PC-3 (cell line): ENCODE measurements at regions not wholly inside any gene's neighbourhood (a gene's known extent, or its start where the extent isn't known, plus 50 kb on each side); places are given as distances from the start of the nearest gene placed in this dataset.
"Not testable (repeated sequence)": the region's sequence is repeated elsewhere in the genome, so short reads cannot be mapped to it uniquely, and the experiment has no call there.

ENCODE experiments used
- EZH2 ChIP-seq: fragments of 300-600 bp; sonication (generic); IDR thresholded peaks from one replicate; pipeline ENCODE4 v1.6.1; 2017; ENCODE audit warnings: antibody characterized with exemption, mild to moderate bottlenecking, low read length; ENCODE audit not compliant: unreplicated experiment
- TF ChIP-seq, protein P1 (sequence below): fragments of 300-600 bp; sonication (generic); conservative IDR thresholded peaks from 2 replicates; pipeline ENCODE4 v1.5.1; 2017; ENCODE audit warnings: antibody characterized with exemption, low read depth, mild to moderate bottlenecking, low read length

DNA sequence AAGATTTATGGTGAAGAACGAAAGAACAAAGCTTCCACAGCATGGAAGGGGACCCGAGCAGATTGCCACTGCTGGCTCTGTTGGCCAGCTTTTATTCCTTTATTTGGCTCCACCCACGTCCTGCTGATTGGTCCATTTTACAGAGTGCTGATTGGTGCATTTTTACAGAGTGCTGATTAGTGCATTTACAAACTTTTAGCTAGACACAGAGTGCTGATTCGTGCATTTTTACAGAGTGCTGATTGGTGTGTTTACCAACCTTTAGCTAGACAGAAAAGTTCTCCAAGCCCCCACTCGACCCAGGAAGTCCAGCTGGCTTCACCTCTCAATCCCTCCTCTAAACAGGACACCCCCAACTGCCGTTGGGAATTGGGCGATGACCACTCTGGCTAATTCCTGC lies 511.5 kb downstream of the CCER1 start:
- TF ChIP-seq, protein P1, sequence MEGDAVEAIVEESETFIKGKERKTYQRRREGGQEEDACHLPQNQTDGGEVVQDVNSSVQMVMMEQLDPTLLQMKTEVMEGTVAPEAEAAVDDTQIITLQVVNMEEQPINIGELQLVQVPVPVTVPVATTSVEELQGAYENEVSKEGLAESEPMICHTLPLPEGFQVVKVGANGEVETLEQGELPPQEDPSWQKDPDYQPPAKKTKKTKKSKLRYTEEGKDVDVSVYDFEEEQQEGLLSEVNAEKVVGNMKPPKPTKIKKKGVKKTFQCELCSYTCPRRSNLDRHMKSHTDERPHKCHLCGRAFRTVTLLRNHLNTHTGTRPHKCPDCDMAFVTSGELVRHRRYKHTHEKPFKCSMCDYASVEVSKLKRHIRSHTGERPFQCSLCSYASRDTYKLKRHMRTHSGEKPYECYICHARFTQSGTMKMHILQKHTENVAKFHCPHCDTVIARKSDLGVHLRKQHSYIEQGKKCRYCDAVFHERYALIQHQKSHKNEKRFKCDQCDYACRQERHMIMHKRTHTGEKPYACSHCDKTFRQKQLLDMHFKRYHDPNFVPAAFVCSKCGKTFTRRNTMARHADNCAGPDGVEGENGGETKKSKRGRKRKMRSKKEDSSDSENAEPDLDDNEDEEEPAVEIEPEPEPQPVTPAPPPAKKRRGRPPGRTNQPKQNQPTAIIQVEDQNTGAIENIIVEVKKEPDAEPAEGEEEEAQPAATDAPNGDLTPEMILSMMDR = not testable (repeated sequence)
- not testable (repeated sequence) for TF ChIP-seq EZH2
